Nephron (organoid): ENCODE measurements at regions not wholly inside any gene's neighbourhood (a gene's known extent, or its start where the extent isn't known, plus 50 kb on each side); places are given as distances from the start of the nearest gene placed in this dataset.

Source experiments
- H3K27ac Mint-ChIP-seq, 3 experiments: 2 replicates each; pipeline ENCODE4 v1.8.0; 2020; ENCODE audit warnings: mixed read lengths in 3 of 3, mild to moderate bottlenecking in 2 of 3, moderate library complexity in 1 of 3
- H3K27me3 Mint-ChIP-seq: 2 replicates; pipeline ENCODE4 v1.8.0; 2021; ENCODE audit warnings: low read depth, mild to moderate bottlenecking, moderate library complexity, mixed read lengths
- H3K36me3 Mint-ChIP-seq: 2 replicates; pipeline ENCODE4 v1.8.0; 2020; ENCODE audit warnings: low read depth, mixed read lengths
- H3K4me1 Mint-ChIP-seq: 2 replicates; pipeline ENCODE4 v1.8.0; 2020; ENCODE audit warnings: mixed read lengths
- H3K4me3 Mint-ChIP-seq, 3 experiments: 2 replicates each; pipeline ENCODE4 v1.8.0; 2020; ENCODE audit warnings: mild to moderate bottlenecking in 3 of 3, mixed read lengths in 3 of 3, moderate library complexity in 2 of 3
- H3K9me3 Mint-ChIP-seq: 2 replicates; pipeline ENCODE4 v1.8.0; 2020; ENCODE audit warnings: mixed read lengths
- CTCF ChIP-seq, 3 experiments: fragments of 200-600 bp; sonication (generic); IDR thresholded peaks; one replicate each; pipeline ENCODE4 v1.5.0; 2021; ENCODE audit warnings: antibody characterized with exemption in 3 of 3; ENCODE audit not compliant: unreplicated experiment in 3 of 3

DNA sequence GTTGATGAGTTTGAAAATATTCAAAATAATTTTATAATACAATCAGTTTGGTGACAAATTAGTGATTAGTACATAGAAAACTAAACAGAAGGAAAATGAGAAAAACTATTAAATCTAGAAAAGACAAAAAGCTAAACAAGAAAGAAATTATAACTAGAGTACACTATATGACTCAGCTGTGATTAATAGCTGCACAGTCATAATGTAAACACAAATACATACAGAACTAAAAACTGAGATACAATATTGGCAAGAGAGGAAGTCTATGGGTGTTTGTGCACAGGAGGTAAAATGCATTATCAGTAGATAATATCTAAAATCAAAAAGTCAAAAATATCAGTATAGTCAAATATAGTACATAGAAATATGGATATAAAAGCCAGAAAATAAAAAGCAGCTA, 80.7 kb upstream of the PCSK6 start:
- no peak for TF ChIP-seq CTCF (IDR thresholded peaks at IDR 0.05; ENCODE audit: unreplicated experiment in 3 of 3)
- no peak overlapping the region for H3K4me3 Mint-ChIP-seq
- peaks cover 19% of the 10 kb centered on the region for H3K27me3 Mint-ChIP-seq
- no peak overlapping the region for H3K27ac Mint-ChIP-seq
- no peaks in the 10 kb centered on the region for H3K36me3 Mint-ChIP-seq
- H3K9me3 Mint-ChIP-seq: peaks cover 3% of the 10 kb centered on the region
- no peaks in the 10 kb centered on the region for H3K4me1 Mint-ChIP-seq

GRCh38 chr15:101568821-101569555, 79.5 kb upstream of the PCSK6 start:
- Mint-ChIP-seq H3K4me1 (no peaks in the 10 kb centered on the region), H3K27ac (no peak overlapping the region), H3K27me3 (peaks cover 22% of the 10 kb centered on the region), H3K9me3 (peaks cover 3% of the 10 kb centered on the region), H3K4me3 (no peak overlapping the region), H3K36me3 (no peaks in the 10 kb centered on the region)
- TF ChIP-seq CTCF (IDR thresholded peaks at IDR 0.05; ENCODE audit: unreplicated experiment in 3 of 3): no peak

DNA sequence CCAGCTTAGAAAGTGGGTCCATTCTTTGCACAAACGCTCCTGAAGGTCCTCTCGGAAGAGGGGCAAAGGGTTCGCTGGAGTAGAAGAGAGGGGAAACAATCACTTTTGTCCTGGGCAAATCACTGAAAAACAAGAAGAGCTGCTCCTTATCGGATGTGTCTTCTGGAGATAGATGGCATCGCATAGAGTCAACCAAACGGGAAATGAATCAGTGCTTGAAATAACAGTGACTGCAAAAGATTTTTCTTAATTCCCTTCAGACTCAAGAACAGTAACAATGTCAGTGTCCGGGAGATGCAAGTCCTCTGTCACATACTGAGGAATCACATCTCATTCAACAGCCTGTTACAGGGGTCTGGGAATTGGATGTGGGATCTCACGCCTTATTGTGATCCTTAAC, 78.8 kb upstream of the PCSK6 start:
- Mint-ChIP-seq H3K4me1 (no peaks in the 10 kb centered on the region), H3K27me3 (peaks cover 17% of the 10 kb centered on the region), H3K27ac (no peak overlapping the region), H3K4me3 (no peak overlapping the region), H3K9me3 (peaks cover 3% of the 10 kb centered on the region), H3K36me3 (no peaks in the 10 kb centered on the region)
- TF ChIP-seq CTCF (IDR thresholded peaks at IDR 0.05; ENCODE audit: unreplicated experiment in 3 of 3): no peak

GRCh38 chr15:101566748-101567488, 77.4 kb upstream of the PCSK6 start:
- Mint-ChIP-seq H3K27me3 (peaks cover 21% of the 10 kb centered on the region), H3K36me3 (no peaks in the 10 kb centered on the region), H3K27ac (no peak overlapping the region), H3K9me3 (no peaks in the 10 kb centered on the region), H3K4me1 (no peaks in the 10 kb centered on the region), H3K4me3 (no peak overlapping the region)
- TF ChIP-seq CTCF (IDR thresholded peaks at IDR 0.05; ENCODE audit: unreplicated experiment in 3 of 3): no peak

DNA sequence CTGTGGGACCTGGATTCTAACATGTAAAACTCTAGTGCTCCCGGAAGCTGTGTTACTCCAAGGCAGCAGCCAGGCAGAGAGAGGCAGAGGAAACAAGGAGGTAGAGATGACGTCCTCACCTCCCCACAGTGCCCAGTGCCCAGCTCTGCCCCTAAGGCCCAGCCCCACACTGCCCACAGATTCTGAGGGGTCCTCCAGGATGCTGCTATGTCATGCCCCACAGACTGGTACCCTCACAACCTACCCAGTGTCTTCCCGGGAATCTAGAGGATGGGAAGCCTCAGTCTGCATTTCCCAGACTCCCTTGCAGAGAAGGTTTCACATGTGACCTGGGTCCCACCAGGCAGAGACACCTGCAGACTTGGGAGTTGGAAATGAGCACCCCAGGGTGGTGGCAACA, 75.9 kb upstream of the PCSK6 start:
- no peaks in the 10 kb centered on the region for H3K9me3 Mint-ChIP-seq
- no peaks in the 10 kb centered on the region for H3K4me1 Mint-ChIP-seq
- H3K4me3 Mint-ChIP-seq: no peak overlapping the region
- H3K27me3 Mint-ChIP-seq: peaks cover 21% of the 10 kb centered on the region
- no peak for TF ChIP-seq CTCF (IDR thresholded peaks at IDR 0.05; ENCODE audit: unreplicated experiment in 3 of 3)
- no peak overlapping the region for H3K27ac Mint-ChIP-seq
- H3K36me3 Mint-ChIP-seq: no peaks in the 10 kb centered on the region
